GM21825 (cell line): ENCODE measurements at regions not wholly inside any gene's neighbourhood (a gene's known extent, or its start where the extent isn't known, plus 50 kb on each side); places are given as distances from the start of the nearest gene placed in this dataset.
"Not testable (repeated sequence)": the region's sequence is repeated elsewhere in the genome, so short reads cannot be mapped to it uniquely, and the experiment has no call there.

ENCODE experiments used
- ATAC-seq: cut with Tn5 transposase; IDR thresholded peaks from one replicate; pipeline ENCODE4 v1.9.1; 2021; ENCODE audit warnings: mild to moderate bottlenecking, moderate library complexity; ENCODE audit not compliant: unreplicated experiment

DNA sequence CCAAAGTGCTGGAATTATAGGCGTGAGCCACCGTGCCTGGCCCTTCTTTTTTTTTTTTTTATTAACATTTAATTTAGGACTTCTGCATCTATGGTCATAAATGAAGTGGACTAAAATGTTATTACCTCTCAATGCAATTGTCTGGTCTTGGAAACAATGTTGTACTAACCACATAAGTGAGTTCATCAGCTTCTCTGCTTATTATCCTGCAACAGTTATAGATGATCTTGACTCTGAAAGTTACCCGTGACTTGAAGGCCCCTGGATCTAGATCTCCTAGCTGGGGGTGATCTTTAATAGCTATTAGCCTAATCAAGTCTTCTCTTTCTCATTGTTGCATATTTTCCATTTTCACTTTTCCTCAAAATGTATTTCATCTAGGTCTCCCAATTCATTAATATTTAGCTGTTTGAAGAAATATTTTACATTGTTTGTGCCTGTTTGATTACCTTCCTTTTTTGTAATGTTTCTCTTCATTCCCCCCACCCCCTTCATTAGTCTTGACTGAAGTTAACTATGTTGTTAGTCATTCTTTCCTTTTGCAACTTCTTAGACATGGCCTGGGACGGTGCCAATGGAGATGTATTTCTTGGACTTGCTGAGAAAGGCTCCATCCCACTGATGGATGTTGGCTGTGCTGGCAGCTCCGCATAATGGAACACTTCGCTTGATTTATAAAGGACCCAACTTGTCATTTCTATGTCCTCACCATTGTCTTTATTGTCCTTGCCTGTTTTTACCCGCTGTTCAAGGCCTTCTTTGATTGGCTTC, 141.6 kb upstream of the RIOK3 start:
- ATAC-seq = no peak

DNA sequence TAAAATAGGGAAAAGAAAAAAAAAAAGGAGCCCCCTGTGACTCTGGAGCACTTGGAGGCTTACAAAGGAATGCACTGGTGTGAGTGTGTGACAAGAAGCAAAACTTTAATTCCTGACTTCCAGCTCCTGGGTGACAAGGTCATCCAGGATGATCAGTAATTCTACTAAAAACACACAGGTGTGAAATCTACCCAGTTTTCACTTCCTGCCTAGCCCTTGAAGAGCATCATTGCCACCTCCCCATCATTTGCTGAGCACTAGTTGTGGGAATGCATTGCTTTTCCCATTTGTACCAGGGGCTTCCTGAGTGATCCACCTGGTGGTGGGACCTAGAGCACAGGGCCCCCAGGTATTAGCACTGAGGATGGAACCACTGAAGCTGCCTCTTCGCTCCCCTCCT, 139.7 kb upstream of the RIOK3 start:
- no peak for ATAC-seq

GRCh38 chr18:23314672-23315071, 138.4 kb upstream of the RIOK3 start:
- ATAC-seq = no peak

- no peak for ATAC-seq
Measured at GRCh38 chr18:23316316-23316715, 136.8 kb upstream of the RIOK3 start.

- no peak for ATAC-seq
Measured at GRCh38 chr18:23316988-23317387, 136.1 kb upstream of the RIOK3 start.

DNA sequence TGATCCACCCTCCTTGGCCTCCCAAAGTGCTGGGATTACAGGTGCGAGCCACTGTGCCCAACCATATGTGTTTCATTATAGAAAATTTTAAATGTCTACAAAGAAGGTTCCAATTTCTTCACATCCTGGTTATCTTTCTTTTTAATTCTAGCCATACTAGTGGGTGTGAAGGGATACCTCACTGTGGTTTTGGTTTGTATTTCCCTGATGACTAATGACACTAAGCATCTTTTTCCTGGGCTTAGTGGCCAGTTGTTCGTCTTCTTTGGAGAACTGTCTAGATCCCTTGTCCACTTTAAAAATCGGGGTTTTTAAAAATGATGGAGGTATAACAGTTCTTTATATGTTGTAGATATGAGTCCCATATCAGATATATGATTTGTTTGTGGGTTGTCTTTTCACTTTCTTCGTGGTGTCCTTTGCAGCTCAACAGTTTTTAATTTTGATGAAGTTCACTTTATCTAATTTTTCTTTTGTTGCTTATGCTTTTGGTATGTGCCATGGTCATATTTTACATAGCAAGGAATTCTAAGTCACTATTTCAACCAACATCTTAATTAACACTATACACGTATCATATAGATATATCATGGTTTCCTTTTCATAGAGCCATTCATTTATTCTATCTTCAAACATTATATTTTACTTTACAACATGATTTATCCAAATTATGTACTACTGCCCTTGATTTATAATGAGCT, 135.0 kb upstream of the RIOK3 start:
- no peak for ATAC-seq

DNA sequence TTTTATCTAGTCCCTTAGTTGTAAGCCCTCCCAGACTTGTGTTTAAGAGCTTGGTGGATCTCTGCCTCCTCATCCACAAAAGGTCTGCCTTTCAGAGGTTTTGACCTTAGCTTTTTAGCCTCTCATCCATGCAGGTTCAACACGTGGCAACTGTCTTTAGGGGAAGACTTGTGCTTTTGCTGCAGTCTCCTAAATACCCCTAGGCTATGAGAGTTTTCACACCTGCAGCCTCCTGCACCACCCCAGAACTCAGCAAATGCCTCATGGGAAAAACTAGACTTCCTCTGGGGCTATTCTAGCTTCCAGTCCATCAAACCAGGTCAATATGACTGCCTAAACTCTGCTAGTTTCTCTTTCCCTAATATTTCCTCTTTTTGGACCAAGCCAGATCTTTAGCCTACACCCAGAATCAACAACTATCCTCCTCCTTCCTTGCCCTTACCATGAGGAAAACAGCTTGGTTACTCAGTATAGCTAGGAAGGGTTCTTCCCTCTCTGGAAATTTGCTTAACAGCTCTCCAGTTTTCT, 132.3 kb upstream of the RIOK3 start:
- no peak for ATAC-seq

GRCh38 chr18:23321996-23322395, 131.1 kb upstream of the RIOK3 start:
- ATAC-seq = no peak

DNA sequence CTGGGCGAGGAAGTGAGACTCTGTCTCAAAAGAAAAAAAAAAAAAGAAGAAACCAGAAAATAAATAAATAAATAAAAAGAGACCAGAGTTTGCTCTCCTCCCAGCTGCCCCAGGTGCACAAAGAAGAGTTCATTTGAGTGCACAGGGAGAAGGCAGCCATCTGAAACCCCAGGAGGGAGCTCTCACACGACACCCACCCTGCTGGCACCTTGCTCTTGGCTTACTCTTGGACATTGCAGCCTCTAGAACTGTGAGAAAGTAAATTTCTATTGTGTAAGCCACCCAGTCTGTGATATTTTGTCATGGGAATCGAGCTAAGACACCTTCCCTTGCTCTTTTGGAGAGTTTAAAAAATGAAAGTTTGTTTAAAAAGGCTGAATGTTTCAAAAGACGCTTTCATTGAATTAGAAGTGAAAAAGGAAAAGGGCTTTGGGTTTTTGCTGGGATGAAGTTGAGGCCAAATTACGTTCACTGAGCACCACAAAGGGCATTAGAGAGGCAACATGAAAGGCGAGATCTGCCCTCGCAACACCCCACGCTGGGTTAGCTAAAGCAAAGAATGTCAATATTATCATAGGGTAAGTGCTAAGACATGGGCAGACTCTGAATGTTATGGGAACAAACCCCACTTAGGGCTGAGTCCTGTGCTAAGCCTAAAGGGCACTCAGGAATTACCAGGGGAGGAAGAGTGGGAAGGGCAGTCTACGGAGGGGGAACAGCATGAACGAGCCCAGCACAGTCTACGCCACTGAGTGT, 128.9 kb upstream of the RIOK3 start:
- no peak for ATAC-seq

- no peak for ATAC-seq
Measured at GRCh38 chr18:23324861-23325260, 128.2 kb upstream of the RIOK3 start.

- not testable (repeated sequence) for ATAC-seq
Measured at GRCh38 chr18:23329671-23330070, 123.4 kb upstream of the RIOK3 start.

- ATAC-seq = peak; percentile 94
Measured at GRCh38 chr18:23330423-23330822, 122.7 kb upstream of the RIOK3 start.

DNA sequence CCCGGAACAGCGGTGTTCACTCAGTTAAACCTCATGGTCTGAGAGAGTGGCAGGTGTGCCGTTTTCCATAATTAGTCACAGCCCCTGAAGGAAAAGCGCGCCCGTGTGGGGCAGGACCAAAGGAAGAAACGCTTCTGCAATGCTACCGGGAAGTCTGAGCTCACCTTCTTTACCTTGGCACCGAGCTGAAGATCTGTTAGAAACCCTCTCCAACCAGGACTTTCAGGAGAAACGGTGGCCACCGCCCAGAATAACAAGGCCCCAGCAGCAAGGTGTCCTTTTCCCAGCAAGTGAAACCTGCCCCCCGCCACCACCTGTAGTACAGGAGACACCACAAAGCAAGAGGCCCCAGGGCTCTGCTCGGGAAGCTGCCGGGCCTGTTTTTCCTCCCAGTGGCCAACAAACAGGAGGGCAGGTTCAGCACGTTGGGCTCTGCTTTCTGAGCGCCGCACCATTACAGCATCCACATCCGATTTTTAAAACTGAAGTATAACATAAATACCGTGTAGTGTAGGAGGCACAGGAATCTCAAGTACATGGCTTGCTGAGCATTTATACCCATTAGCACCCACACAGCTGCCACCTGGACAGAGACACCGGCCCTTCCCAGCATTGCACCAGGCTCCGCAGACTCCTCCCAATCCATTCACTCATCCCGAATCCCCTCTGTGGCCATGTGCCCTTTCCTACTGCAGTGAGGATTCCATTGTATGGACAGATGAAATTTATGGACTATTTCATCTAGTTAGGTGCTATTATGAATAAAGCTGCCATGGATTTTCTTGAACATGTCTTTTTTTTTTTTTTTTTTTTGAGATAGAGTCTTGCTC, 121.8 kb upstream of the RIOK3 start:
- no peak for ATAC-seq

DNA sequence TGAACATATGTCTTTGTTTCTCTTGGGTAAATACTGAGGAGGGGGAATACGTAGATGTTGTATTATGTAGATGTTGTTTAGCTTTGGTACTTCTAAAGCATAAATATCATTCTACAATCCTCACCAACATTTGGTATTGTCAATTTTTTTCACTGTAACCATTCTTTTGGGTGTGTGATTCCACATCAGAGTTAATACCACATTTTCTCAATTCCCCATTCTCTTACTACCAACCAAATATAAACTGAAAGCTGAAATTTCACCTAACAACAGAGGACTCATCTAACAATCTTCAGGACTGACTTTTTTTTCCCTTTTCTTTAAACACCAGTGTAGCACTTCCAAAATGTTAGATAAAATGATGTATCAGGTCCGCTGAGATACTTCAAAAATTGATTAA, 120.7 kb upstream of the RIOK3 start:
- ATAC-seq = no peak

GRCh38 chr18:23333827-23334226, 119.3 kb upstream of the RIOK3 start:
- ATAC-seq = no peak

- ATAC-seq = no peak
Measured at GRCh38 chr18:23334569-23334968, 118.5 kb upstream of the RIOK3 start.

DNA sequence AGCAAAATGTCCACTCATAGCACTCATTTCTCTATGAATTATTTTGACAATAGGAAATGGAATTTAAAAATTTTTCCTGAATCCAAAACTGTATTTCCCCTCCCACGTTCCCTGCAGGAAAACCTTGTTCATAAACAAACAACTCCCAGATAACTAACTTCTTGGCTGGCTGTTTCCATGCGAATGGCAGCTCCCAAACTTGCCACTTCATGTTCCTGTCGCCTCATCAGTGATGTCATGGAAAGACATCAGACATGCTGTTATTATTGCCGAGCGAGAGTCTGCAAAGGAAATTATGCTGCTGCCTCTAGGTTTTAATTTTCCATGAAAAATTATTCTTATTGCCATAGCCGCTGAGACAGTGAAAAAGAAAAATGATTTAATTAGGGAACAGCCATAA, 117.0 kb upstream of the RIOK3 start:
- no peak for ATAC-seq

DNA sequence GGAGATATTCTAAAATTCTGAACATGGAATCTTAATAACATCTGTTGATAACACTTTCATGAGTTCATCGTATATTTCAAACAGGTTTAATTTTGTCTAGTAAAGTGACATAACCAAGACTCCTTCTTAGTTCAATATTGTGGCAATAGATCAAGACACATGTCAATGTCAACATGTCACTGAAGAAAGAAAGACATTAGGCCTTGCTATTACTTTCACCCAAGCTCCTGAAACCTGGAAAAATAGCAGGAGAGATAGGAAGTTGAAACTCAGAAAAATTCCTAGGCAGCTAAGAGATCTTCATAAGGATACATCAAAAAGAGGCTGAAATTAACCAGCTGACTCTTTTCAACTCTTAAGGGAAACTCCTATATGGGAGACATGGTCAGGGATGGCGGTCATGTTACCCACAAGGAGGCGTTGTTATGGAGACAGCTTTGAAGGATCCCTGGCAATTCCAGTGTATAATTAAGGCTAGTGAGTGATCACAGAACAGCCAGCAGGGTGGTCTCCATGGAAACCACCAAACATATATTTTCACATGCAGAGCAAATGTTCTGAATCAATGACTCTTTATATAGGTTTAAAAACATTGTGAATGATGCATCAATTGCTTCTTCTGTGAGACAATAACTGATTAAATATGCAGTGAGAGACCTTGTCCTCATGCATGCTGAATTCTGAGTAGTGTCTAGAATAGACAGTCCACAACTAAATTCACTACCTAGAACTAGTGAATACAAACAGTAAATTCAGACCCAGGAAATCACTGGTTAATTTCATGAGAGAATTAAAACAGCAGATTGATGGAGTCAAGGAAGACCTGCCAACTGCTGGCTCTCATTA, 115.3 kb upstream of the RIOK3 start:
- ATAC-seq = no peak

GRCh38 chr18:23340661-23341060, 112.4 kb upstream of the RIOK3 start:
- no peak for ATAC-seq

DNA sequence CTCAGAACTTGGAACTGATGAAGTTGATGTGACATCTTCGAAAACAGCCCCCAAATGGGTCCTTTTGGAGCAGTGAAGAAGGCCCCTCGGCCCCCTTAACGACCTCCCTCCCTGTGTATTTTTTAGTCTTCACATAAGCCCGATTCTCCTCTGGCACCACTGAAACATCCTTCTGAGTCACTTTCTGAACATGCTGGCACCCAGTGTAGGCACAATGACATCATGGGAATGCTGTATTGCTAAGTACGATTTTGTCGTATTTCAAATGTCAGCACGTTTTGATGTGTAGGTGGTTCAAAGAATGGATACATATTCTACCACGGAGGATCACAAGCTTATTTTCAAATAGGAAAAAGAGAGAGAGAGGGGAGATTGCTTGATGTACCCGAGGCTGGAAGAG, 111.7 kb upstream of the RIOK3 start:
- no peak for ATAC-seq
